ENCODE measurements at regions not wholly inside any gene's neighbourhood (a gene's known extent, or its start where the extent isn't known, plus 50 kb on each side); places are given as distances from the start of the nearest gene placed in this dataset.

- no peak for DNase-seq
Observed at GRCh38 chr12:124410354-124411175, 115.7 kb downstream of the RFLNA start.

- DNase-seq = no peak
Observed at GRCh38 chr12:124408822-124409517, 114.1 kb downstream of the RFLNA start.

- DNase-seq = no peak
Observed at GRCh38 chr12:124407074-124407473, 112.2 kb downstream of the RFLNA start.

GRCh38 chr12:124406043-124406442, 111.2 kb downstream of the RFLNA start:
- DNase-seq = no peak

- DNase-seq = no peak
Observed at GRCh38 chr12:124405592-124405991, 110.7 kb downstream of the RFLNA start.

GRCh38 chr12:124405151-124405550, 110.3 kb downstream of the RFLNA start:
- DNase-seq = no peak

- DNase-seq = no peak
Observed at GRCh38 chr12:124404162-124404784, 109.4 kb downstream of the RFLNA start.

- no peak for DNase-seq
Observed at GRCh38 chr12:124403273-124403672, 108.4 kb downstream of the RFLNA start.

GRCh38 chr12:124402248-124403066, 107.6 kb downstream of the RFLNA start:
- DNase-seq = no peak

- DNase-seq = no peak
Observed at GRCh38 chr12:124401704-124402221, 106.9 kb downstream of the RFLNA start.

GRCh38 chr12:124400124-124400523, 105.2 kb downstream of the RFLNA start:
- DNase-seq = no peak

- peak; percentile 21 for DNase-seq
Observed at GRCh38 chr12:124399622-124400021, 104.7 kb downstream of the RFLNA start.

- DNase-seq = no peak
Observed at GRCh38 chr12:124398578-124399227, 103.8 kb downstream of the RFLNA start.

GRCh38 chr12:124397807-124398577, 103.1 kb downstream of the RFLNA start:
- no peak for DNase-seq

GRCh38 chr12:124397399-124397679, 102.4 kb downstream of the RFLNA start:
- no peak for DNase-seq

GRCh38 chr12:124396544-124397398, 101.9 kb downstream of the RFLNA start:
- no peak for DNase-seq

- DNase-seq = no peak
Observed at GRCh38 chr12:124395986-124396385, 101.1 kb downstream of the RFLNA start.

- no peak for DNase-seq
Observed at GRCh38 chr12:124395284-124395752, 100.4 kb downstream of the RFLNA start.

- no peak for DNase-seq
Observed at GRCh38 chr12:124394462-124395128, 99.7 kb downstream of the RFLNA start.

GRCh38 chr12:124393831-124394230, 98.9 kb downstream of the RFLNA start:
- DNase-seq = no peak
